GM23338 (cell line): ENCODE measurements at regions not wholly inside any gene's neighbourhood (a gene's known extent, or its start where the extent isn't known, plus 50 kb on each side); places are given as distances from the start of the nearest gene placed in this dataset.

Source experiments
- ATAC-seq: fragments of 200-7000 bp; cut with Tn5 transposase; 3 replicates; pipeline ENCODE4 v1.9.1; 2020
- DNase-seq: peaks from one replicate; pipeline ENCODE4 v3.0.0-alpha.2; 2015; ENCODE audit warnings: low spot score
- H2AFZ ChIP-seq: fragments of 200-600 bp; sonication (generic); 2 replicates; pipeline ENCODE4 v1.8.0; 2016; ENCODE audit warnings: antibody characterized with exemption, mild to moderate bottlenecking, moderate library complexity
- H3F3A ChIP-seq: fragments of 200-600 bp; sonication (generic); replicated peaks from 2 replicates; pipeline ENCODE4 v1.8.0; 2017; ENCODE audit warnings: antibody characterized with exemption, mixed run types, low read depth
- H3K27ac ChIP-seq: fragments of 200-600 bp; sonication (generic); 2 replicates; pipeline ENCODE4 v1.6.1; 2016; ENCODE audit warnings: low read depth
- H3K27me3 ChIP-seq: fragments of 200-600 bp; sonication (generic); 2 replicates; pipeline ENCODE4 v1.8.0; 2016; ENCODE audit warnings: mild to moderate bottlenecking, mixed run types, moderate library complexity; ENCODE audit not compliant: insufficient read depth
- H3K36me3 ChIP-seq: fragments of 200-600 bp; sonication (generic); 2 replicates; pipeline ENCODE4 v1.8.0; 2016; ENCODE audit warnings: mild to moderate bottlenecking; ENCODE audit not compliant: insufficient read depth
- H3K4me1 ChIP-seq: fragments of 200-600 bp; sonication (generic); 2 replicates; pipeline ENCODE4 v1.8.0; 2016; ENCODE audit warnings: mild to moderate bottlenecking, moderate library complexity; ENCODE audit not compliant: insufficient read depth
- H3K4me2 ChIP-seq: fragments of 200-600 bp; sonication (generic); 2 replicates; pipeline ENCODE4 v1.7.1; 2017; ENCODE audit warnings: mixed run types
- H3K4me3 ChIP-seq: fragments of 200-600 bp; sonication (generic); 2 replicates; pipeline ENCODE4 v1.6.1; 2016; ENCODE audit warnings: mixed run types
- H3K79me2 ChIP-seq: fragments of 200-600 bp; sonication (generic); replicated peaks from 2 replicates; pipeline ENCODE4 v1.8.0; 2017; ENCODE audit warnings: mild to moderate bottlenecking; ENCODE audit not compliant: insufficient read depth
- H3K9me2 ChIP-seq: fragments of 200-600 bp; sonication (generic); 2 replicates; pipeline ENCODE4 v1.8.0; 2017; ENCODE audit not compliant: insufficient read depth
- H4K20me1 ChIP-seq: fragments of 200-600 bp; sonication (generic); replicated peaks from 2 replicates; pipeline ENCODE4 v1.8.0; 2017; ENCODE audit warnings: mild to moderate bottlenecking; ENCODE audit not compliant: insufficient read depth
- H3K27ac Mint-ChIP-seq: 2 replicates; pipeline ENCODE4 v1.8.0; 2020; ENCODE audit warnings: inconsistent platforms, mild to moderate bottlenecking, moderate library complexity, mixed read lengths
- H3K27me3 Mint-ChIP-seq: 3 replicates; pipeline ENCODE4 v1.8.0; 2022; ENCODE audit warnings: low read depth, mild to moderate bottlenecking, moderate library complexity, mixed read lengths, inconsistent platforms; ENCODE audit not compliant: insufficient read depth, poor library complexity
- H3K36me3 Mint-ChIP-seq: 3 replicates; pipeline ENCODE4 v1.8.0; 2021; ENCODE audit warnings: low read depth, mild to moderate bottlenecking, inconsistent platforms, moderate library complexity, mixed read lengths
- H3K4me1 Mint-ChIP-seq: 3 replicates; pipeline ENCODE4 v1.8.0; 2020; ENCODE audit warnings: mild to moderate bottlenecking, inconsistent platforms, mixed read lengths
- H3K4me3 Mint-ChIP-seq: 3 replicates; pipeline ENCODE4 v1.8.0; 2021; ENCODE audit warnings: moderate library complexity, mild to moderate bottlenecking, inconsistent platforms, mixed read lengths
- H3K9me3 Mint-ChIP-seq: 3 replicates; pipeline ENCODE4 v1.8.0; 2020; ENCODE audit warnings: moderate library complexity, mild to moderate bottlenecking, inconsistent platforms, mixed read lengths
- CREB1 ChIP-seq: fragments of 250-450 bp; sonication (Bioruptor Pico); IDR thresholded peaks from 2 replicates; pipeline ENCODE4 v1.5.0; 2020; ENCODE audit warnings: low read depth, mild to moderate bottlenecking, moderate library complexity
- CTCF ChIP-seq, 2 experiments: fragments of 200-600 bp in 1 of 2; sonication (generic) in 1 of 2; conservative IDR thresholded peaks; 2 replicates each; pipeline versions ENCODE4 v1.5.1 to v1.6.1; 2016 to 2017; ENCODE audit warnings: antibody characterized with exemption in 2 of 2, low read depth in 2 of 2, mild to moderate bottlenecking in 2 of 2, moderate library complexity in 1 of 2
- EZH2 ChIP-seq: fragments of 200-600 bp; sonication (generic); IDR thresholded peaks from one replicate; pipeline ENCODE4 v1.8.0; 2017; ENCODE audit warnings: antibody characterized with exemption, mild to moderate bottlenecking, low read depth; ENCODE audit not compliant: unreplicated experiment
- EZH2phosphoT487 ChIP-seq: fragments of 200-600 bp; sonication (generic); IDR thresholded peaks from one replicate; pipeline ENCODE4 v1.8.1; 2018; ENCODE audit warnings: antibody characterized with exemption; ENCODE audit not compliant: unreplicated experiment
- JUNB ChIP-seq: IDR thresholded peaks from one replicate; pipeline ENCODE4 v1.6.1; 2016; ENCODE audit warnings: antibody characterized with exemption; ENCODE audit not compliant: unreplicated experiment
- NANOG ChIP-seq: IDR thresholded peaks from 2 replicates; pipeline ENCODE4 v1.6.1; 2016; ENCODE audit warnings: antibody characterized with exemption, borderline replicate concordance
- POLR2AphosphoS5 ChIP-seq: IDR thresholded peaks from 2 replicates; pipeline ENCODE4 v1.6.1; 2016; ENCODE audit warnings: antibody characterized with exemption, low read depth
- REST ChIP-seq: IDR thresholded peaks from one replicate; pipeline ENCODE4 v1.6.1; 2018; ENCODE audit warnings: antibody characterized with exemption; ENCODE audit not compliant: unreplicated experiment
- STAT1 ChIP-seq: IDR thresholded peaks from one replicate; pipeline ENCODE4 v1.6.1; 2016; ENCODE audit warnings: antibody characterized with exemption; ENCODE audit not compliant: unreplicated experiment
- ZNF331 ChIP-seq: fragments of 250-450 bp; sonication (Bioruptor Pico); IDR thresholded peaks from 2 replicates; pipeline ENCODE4 v1.5.0; 2020; ENCODE audit warnings: low read depth, mild to moderate bottlenecking, moderate library complexity
- ZNF462 ChIP-seq: fragments of 250-450 bp; sonication (Bioruptor Pico); IDR thresholded peaks from 2 replicates; pipeline ENCODE4 v1.5.0; 2020; ENCODE audit warnings: mild to moderate bottlenecking, moderate library complexity
- TF ChIP-seq, protein P1 (sequence below): IDR thresholded peaks from 2 replicates; pipeline ENCODE4 v1.6.1; 2016; ENCODE audit warnings: antibody characterized with exemption

- ATAC-seq (no peak), DNase-seq (no peak)
- Histone ChIP-seq H3K27ac (no peak overlapping the region), H3K79me2 (no peaks in the 10 kb centered on the region), H3K9me2 (peaks cover 4% of the 10 kb centered on the region; the same call in 1 of the 2 replicates), H3K27me3 (no peaks in the 10 kb centered on the region), H3K4me1 (no peaks in the 10 kb centered on the region), H2AFZ (no peak overlapping the region), H3K36me3 (no peaks in the 10 kb centered on the region), H3F3A (no peaks in the 10 kb centered on the region), H3K4me2 (no peak overlapping the region), H3K4me3 (no peak overlapping the region), H4K20me1 (no peaks in the 10 kb centered on the region)
- Mint-ChIP-seq H3K27ac (no peak overlapping the region), H3K36me3 (no peaks in the 10 kb centered on the region), H3K27me3 (peaks cover 2% of the 10 kb centered on the region), H3K4me1 (no peaks in the 10 kb centered on the region), H3K9me3 (no peaks in the 10 kb centered on the region), H3K4me3 (no peak overlapping the region)
- no peak for TF ChIP-seq CTCF (conservative IDR thresholded peaks at IDR 0.05; ENCODE audit: low read depth in 2 of 2)
- no peak for TF ChIP-seq JUNB
- TF ChIP-seq ZNF331 (CRISPR knock-in tag): no peak
- TF ChIP-seq POLR2AphosphoS5: no peak
- TF ChIP-seq EZH2: no peak
- no peak for TF ChIP-seq ZNF462 (CRISPR knock-in tag)
- TF ChIP-seq EZH2phosphoT487: no peak
- TF ChIP-seq REST: no peak
- no peak for TF ChIP-seq STAT1
- TF ChIP-seq, protein P1, sequence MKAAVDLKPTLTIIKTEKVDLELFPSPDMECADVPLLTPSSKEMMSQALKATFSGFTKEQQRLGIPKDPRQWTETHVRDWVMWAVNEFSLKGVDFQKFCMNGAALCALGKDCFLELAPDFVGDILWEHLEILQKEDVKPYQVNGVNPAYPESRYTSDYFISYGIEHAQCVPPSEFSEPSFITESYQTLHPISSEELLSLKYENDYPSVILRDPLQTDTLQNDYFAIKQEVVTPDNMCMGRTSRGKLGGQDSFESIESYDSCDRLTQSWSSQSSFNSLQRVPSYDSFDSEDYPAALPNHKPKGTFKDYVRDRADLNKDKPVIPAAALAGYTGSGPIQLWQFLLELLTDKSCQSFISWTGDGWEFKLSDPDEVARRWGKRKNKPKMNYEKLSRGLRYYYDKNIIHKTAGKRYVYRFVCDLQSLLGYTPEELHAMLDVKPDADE: no peak
- no peak for TF ChIP-seq CREB1 (CRISPR knock-in tag)
- TF ChIP-seq NANOG: no peak
Observed at GRCh38 chr10:129308953-129309564, 158.0 kb upstream of the MGMT start.
